Esophagus squamous epithelium (tissue), 5 donors: ENCODE measurements at regions not wholly inside any gene's neighbourhood (a gene's known extent, or its start where the extent isn't known, plus 50 kb on each side); places are given as distances from the start of the nearest gene placed in this dataset.

Experiments used
- DNase-seq: peaks from one replicate; lab custom pipeline; 2025; lab: John Stamatoyannopoulos, UW
- H3K27ac ChIP-seq, 4 donors: fragments of 200-600 bp; sonication (generic); one replicate each; pipeline ENCODE4 v1.5.1; 2016 to 2019; ENCODE audit warnings: mild to moderate bottlenecking in 1 of 4
- H3K27me3 ChIP-seq, 4 donors: fragments of 200-600 bp; sonication (generic); 1 replicate in 3 of 4; 2 replicates in 1 of 4; pipeline versions ENCODE4 v1.5.1 to v1.6.0; 2017 to 2021; ENCODE audit warnings: antibody characterized with exemption in 1 of 4
- H3K36me3 ChIP-seq, 3 donors: fragments of 200-600 bp; sonication (generic); one replicate each; pipeline ENCODE4 v1.5.1; 2016 to 2019
- H3K4me1 ChIP-seq, 3 donors: fragments of 200-600 bp; sonication (generic); one replicate each; pipeline ENCODE4 v1.5.1; 2017 to 2019
- H3K4me3 ChIP-seq, 4 donors: fragments of 200-600 bp; sonication (generic); 1 replicate in 3 of 4; 2 replicates in 1 of 4; pipeline ENCODE4 v1.5.1; 2016 to 2019; ENCODE audit warnings: mild to moderate bottlenecking in 2 of 4, moderate library complexity in 1 of 4
- H3K9me3 ChIP-seq, 3 donors: fragments of 200-600 bp; sonication (generic); one replicate each; pipeline ENCODE4 v1.5.1; 2016 to 2019
- CTCF ChIP-seq, 6 experiments: fragments of 450-650 bp in 4 of 6; fragments of 200-600 bp in 2 of 6; sonication (generic) in 2 of 6; IDR thresholded peaks; one replicate each; pipeline ENCODE4 v1.5.1; 2016 to 2019; ENCODE audit warnings: antibody characterized with exemption in 6 of 6, mild to moderate bottlenecking in 4 of 6, moderate library complexity in 4 of 6
- POLR2A ChIP-seq, 4 donors: fragments of 450-650 bp; IDR thresholded peaks; one replicate each; pipeline ENCODE4 v1.6.1; 2017; ENCODE audit warnings: antibody characterized with exemption in 4 of 4, mild to moderate bottlenecking in 4 of 4, moderate library complexity in 3 of 4
- WGBS, 2 donors: methylation state at CpG; one replicate each; pipeline ENCODE4 v1.1.5; 2018; 5-methylcytosine and 5-hydroxymethylcytosine counted together
- intact Hi-C: fragments of 100-400 bp; cut with DNase I; formaldehyde crosslinking; loops from one replicate; pipeline ENCODE4 v1.15.0; 2022
- donor health status: DM: yes; HTN: yes; CAD: no.

GRCh38 chr2:43136876-43137275 is 89.5 kb downstream of the ZFP36L2 start:
- H3K27ac ChIP-seq, result peak overlapping the region in 3 of 4 donors; percentile 61 to 90 (median 77)
- peak; percentile 11 for DNase-seq
- H3K27me3 ChIP-seq, result no peaks in the 10 kb centered on the region
- H3K9me3 ChIP-seq, result no peaks in the 10 kb centered on the region
- peaks cover 30 to 91% (median 57%) of the 10 kb centered on the region in 3 donors for H3K4me1 ChIP-seq
- intact Hi-C loops, result no loop called here
- WGBS, 2 donors, result 67 to 84% methylated on average over 9 to 10 of the region's 10 CpGs
- no peak overlapping the region for H3K4me3 ChIP-seq
- peak in 1 of 4 donors; percentile 48 for TF ChIP-seq POLR2A (IDR thresholded peaks at IDR 0.05)
- no peak for TF ChIP-seq CTCF (IDR thresholded peaks at IDR 0.05)
- H3K36me3 ChIP-seq, result no peaks in the 10 kb centered on the region

- H3K9me3 ChIP-seq, result no peaks in the 10 kb centered on the region
- H3K27me3 ChIP-seq, result no peaks in the 10 kb centered on the region
- no peaks in the 10 kb centered on the region for H3K36me3 ChIP-seq
- intact Hi-C loops, result no loop called here
- H3K4me3 ChIP-seq, result no peak overlapping the region
- WGBS, 2 donors, result 80 to 89% methylated on average over 1 to 5 of the region's 11 CpGs
- TF ChIP-seq CTCF (IDR thresholded peaks at IDR 0.05), result no peak
- no peak for TF ChIP-seq POLR2A (IDR thresholded peaks at IDR 0.05)
- H3K27ac ChIP-seq, result peak overlapping the region in 3 of 4 donors; percentile 52 to 90 (median 58)
- no peak for DNase-seq
- H3K4me1 ChIP-seq, result peaks cover 36 to 97% (median 64%) of the 10 kb centered on the region in 3 donors
Measured at GRCh38 chr2:43136011-43136799, 90.2 kb downstream of the ZFP36L2 start.

- H3K27ac ChIP-seq, result peak overlapping the region in 3 of 4 donors; percentile 36 to 90 (median 58)
- 86 to 91% methylated on average over 4 to 5 of the region's 6 CpGs for whole genome bisulfite sequencing, 2 donors
- no peak for DNase-seq
- H3K4me1 ChIP-seq, result peaks cover 42 to 99% (median 68%) of the 10 kb centered on the region in 3 donors
- no peaks in the 10 kb centered on the region for H3K9me3 ChIP-seq
- no peak overlapping the region for H3K4me3 ChIP-seq
- H3K27me3 ChIP-seq, result no peaks in the 10 kb centered on the region
- no peaks in the 10 kb centered on the region for H3K36me3 ChIP-seq
- TF ChIP-seq CTCF (IDR thresholded peaks at IDR 0.05) (no peak), POLR2A (IDR thresholded peaks at IDR 0.05) (no peak)
- intact Hi-C loops, result no loop called here
Measured at GRCh38 chr2:43135583-43135982, 90.8 kb downstream of the ZFP36L2 start.

GRCh38 chr2:43134571-43134889 is 91.9 kb downstream of the ZFP36L2 start:
- Histone ChIP-seq H3K9me3 (no peaks in the 10 kb centered on the region), H3K27ac (peak overlapping the region; percentile 25 to 90 (median 58)), H3K36me3 (no peaks in the 10 kb centered on the region), H3K4me3 (no peak overlapping the region), H3K27me3 (no peaks in the 10 kb centered on the region), H3K4me1 (peaks cover 50 to 99% (median 73%) of the 10 kb centered on the region in 3 donors)
- intact Hi-C loops, result loop anchor here (5.0 kb wide), 1 partner anchor 88 kb away; no protein-coding TSS in a partner anchor
- 71% methylated on average over 1 of the region's 9 CpGs; no CpG with 5 or more reads in 1 of the 2 donors for WGBS, 2 donors
- TF ChIP-seq CTCF (IDR thresholded peaks at IDR 0.05) (no peak), POLR2A (IDR thresholded peaks at IDR 0.05) (no peak)
- DNase-seq, result no peak
